ENCODE measurements at regions not wholly inside any gene's neighbourhood (a gene's known extent, or its start where the extent isn't known, plus 50 kb on each side); places are given as distances from the start of the nearest gene placed in this dataset.
"Not testable (repeated sequence)": the region's sequence is repeated elsewhere in the genome, so short reads cannot be mapped to it uniquely, and the experiment has no call there.

- FAIRE-seq = no peak
These were observed 1194.6 kb downstream of the NCAM2 start for GRCh38 chr21:22192766-22193165.

- FAIRE-seq = not testable (repeated sequence)
These were observed 1196.8 kb downstream of the NCAM2 start for GRCh38 chr21:22194986-22195385.

DNA sequence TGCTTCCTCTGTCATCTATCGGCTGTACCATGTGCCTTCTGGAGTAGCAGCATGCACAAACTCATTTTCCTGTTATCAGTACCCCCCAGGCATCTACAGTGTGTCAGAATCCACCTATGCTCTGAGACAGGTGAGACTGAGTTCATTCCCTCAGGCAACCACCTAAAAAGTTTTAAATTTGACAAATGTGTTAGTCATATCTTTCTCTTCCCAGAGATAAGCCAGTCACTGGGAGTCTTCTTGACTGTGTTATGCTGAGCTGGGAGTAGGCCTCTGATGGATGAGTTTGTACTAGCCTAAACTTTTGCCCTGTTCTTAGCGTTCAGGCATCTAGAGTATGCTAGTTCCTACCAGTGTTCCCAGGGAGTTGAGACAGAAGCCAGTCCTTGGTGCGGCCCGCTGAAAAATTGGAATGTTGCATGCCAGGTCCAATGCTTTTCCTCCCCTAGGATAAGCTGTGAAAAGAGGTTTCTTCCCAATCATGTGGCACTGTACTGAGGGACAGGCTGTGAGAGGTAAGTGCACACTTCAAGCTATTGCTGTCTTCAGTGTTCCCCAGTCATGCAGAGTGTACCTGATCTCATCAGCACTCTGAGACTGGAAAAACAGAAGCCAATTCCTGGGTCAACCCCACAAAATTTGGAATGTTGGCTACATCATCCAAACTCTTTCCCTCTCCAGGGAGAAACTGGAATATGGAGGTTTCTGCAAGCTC lies 1202.3 kb downstream of the NCAM2 start:
- no peak for FAIRE-seq

DNA sequence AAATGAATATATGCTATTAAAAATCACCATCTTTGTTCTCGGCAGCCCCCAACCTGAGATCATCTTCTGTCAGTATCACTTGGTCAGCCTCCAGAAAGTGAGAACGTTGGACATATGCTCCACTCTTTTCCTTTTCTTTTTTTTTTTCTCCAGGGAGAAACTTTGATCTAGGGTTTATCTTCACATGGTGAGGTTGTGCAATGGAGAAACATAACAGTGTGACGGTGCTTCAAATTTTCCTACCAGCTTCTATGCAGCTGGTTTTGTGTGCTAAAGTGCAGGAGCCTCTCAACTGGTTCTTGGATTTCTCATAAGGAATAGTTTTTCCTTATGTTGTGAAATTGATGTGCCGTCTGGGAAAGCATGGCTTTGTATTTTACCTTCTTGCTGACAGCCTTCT lies 1202.9 kb downstream of the NCAM2 start:
- no peak for FAIRE-seq

DNA sequence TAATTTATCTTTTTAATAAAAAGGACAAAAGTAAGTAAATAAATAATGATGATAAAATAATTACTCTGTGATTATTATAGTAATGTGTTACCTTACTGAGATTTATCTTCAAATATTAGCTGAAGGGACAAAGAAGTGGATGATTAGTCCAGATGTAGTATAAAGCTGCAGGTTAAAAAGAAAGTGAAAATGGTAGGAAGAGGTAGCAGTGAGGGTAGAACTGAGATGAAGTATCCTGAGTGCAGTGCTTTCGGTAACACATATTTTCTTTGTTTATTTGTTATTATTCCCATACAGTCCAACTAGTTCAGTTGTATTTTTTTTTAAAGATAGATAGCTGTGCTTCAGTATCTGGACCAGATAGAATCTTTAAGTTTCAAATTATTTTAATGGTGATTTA lies 1203.5 kb downstream of the NCAM2 start:
- FAIRE-seq = no peak

GRCh38 chr21:22209304-22209700 lies 1211.1 kb downstream of the NCAM2 start:
- no peak for FAIRE-seq

DNA sequence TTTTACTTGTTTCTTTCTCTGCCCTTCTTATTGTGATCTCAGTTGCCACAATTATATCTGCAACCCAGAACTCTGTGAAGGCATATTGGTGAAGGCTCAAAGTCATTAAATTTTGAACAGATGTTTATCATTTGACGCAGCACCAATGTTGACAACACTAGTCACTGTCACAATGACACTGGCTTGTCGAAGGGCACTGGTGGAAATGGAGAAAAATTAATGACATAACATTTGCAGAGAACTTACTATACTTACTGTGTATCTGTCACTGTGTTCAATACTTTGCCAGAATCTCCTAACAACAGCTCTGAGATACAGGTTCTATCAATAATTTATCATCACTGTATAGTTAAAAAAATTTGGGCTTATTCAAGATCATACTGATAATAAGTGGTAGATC lies 1213.7 kb downstream of the NCAM2 start:
- no peak for FAIRE-seq

- no peak for FAIRE-seq
These were observed 1225.2 kb downstream of the NCAM2 start for GRCh38 chr21:22223385-22223784.

GRCh38 chr21:22224261-22224660 lies 1226.1 kb downstream of the NCAM2 start:
- FAIRE-seq = no peak

GRCh38 chr21:22225299-22225698 lies 1227.1 kb downstream of the NCAM2 start:
- FAIRE-seq = no peak

GRCh38 chr21:22231013-22231412 lies 1232.8 kb downstream of the NCAM2 start:
- FAIRE-seq = no peak

DNA sequence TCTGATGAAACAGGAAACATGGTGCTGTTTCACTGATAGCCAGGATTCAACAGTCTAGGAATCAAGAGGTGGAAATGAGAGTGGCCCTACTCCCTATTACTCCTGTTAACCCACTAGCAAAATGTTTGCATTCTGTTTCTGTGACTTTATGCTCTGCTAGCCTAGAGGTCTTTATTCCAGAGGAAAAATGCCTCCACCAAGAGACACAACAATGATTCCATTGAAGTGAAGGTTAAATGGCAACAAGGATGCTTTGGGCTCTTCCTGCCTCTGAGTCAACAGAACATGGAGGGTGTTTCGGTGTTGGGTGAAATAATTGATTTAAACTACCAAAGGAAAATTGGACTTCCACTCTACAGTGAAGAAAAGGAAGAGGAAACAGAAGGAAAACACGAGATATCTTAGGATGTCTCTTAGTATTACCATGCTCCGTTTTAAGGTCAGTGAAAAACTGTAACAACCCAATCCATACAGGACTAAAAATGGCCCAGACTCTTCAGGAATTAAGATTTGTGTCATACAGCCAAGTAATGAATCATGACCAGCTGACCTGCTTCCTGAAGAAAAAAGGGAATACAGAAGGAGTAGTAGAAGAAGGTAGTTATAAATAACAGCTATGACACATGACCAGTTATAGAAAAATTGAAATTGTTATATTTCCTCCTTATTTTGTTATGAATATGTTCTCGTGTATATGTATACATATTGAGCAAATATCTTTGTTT lies 1237.8 kb downstream of the NCAM2 start:
- no peak for FAIRE-seq

- FAIRE-seq = no peak
These were observed 1246.3 kb downstream of the NCAM2 start for GRCh38 chr21:22244516-22244915.

GRCh38 chr21:22250355-22250754 lies 1252.1 kb downstream of the NCAM2 start:
- FAIRE-seq = no peak

GRCh38 chr21:22253761-22254160 lies 1255.6 kb downstream of the NCAM2 start:
- FAIRE-seq = no peak

DNA sequence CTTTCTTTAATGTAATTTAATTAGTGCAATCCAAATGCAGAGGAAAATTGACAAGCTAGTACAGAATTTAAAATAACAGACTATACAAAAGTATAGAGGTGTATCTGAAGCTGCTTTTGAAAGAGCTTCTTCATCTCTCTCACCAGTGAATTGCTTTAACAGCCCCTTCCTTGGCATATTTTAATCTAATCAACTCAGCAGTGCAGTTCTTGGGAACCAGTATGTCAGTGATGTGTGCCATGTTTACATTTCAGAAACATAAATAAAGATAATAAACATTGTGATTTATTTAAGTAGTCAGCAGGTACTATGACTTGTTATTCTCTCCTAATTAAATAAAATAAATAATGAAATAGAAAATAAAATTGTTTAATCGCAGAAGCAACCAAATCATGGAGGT lies 1260.6 kb downstream of the NCAM2 start:
- FAIRE-seq = no peak

DNA sequence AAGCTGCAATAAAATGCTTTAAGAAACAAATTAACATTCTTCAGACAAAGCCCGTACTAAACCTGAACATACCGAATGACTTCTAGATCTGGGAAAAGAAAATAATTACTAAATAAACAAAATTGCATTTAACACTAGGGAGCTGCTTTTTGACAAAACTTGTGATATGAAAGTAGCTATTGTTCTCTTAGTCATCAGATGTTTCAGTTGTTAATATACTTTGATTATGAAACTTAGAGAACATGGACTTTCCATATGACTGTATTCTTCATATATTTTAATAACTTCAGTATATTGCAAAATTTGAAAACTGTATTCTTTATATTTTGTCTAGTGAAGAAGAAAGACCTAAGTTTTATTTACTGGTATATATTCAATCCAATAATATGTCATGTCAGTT lies 1262.1 kb downstream of the NCAM2 start:
- no peak for FAIRE-seq

DNA sequence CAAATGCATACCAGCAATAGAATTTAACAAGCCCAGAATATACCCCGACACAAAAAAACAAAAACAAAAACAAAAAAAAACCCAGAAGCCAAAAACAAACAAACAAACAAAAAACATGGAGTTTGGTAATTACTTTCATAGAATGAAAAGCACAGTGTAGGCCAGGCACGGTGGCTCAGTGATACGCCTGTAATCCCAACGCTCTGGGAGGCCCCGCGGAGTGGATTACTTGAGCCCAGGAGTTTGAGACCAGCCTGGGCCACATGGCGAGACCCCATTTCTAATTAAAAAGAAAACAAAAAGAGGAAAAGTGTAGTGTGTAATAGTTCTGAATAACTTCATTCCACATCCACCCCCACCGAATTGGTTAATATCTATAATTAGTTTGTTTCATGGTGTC lies 1265.7 kb downstream of the NCAM2 start:
- no peak for FAIRE-seq

GRCh38 chr21:22277341-22277740 lies 1279.1 kb downstream of the NCAM2 start:
- FAIRE-seq = no peak

DNA sequence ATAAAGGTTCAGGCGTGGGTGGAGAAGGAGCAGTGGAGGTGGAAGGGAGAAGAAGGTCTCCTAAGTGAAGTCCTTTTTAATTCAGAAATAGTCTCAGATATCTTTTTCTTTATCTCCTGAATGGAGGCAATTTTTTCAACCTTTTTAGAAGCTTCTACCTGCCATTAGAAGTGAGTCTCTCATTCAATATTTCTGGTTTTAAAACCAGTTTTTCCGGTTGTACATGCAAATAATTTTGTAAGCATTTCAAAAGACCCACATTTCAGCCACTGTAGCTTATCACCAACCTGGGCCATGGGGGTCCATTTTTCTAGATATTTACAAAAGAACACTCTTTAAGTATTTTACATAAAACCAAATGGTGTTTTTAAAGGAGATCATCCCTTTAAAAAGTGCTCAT lies 1280.2 kb downstream of the NCAM2 start:
- FAIRE-seq = no peak

DNA sequence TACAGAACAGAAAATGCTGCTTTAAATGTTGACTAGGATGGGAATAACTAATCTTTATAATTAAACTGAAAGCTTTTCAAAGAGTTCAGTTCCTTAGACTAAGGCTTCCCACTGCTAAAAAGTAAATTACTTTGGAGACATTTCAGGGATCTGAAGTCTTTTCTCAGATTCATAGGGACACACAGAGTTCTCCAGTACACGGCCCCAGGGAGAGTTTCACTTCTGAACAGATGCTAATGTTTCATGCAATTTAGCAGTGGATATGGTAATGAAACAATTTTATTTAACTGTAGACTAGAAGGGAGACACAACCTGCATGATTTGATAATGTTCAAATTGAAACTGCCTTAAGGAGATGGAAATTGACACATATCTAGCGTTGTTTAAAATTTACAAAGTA lies 1282.6 kb downstream of the NCAM2 start:
- no peak for FAIRE-seq

DNA sequence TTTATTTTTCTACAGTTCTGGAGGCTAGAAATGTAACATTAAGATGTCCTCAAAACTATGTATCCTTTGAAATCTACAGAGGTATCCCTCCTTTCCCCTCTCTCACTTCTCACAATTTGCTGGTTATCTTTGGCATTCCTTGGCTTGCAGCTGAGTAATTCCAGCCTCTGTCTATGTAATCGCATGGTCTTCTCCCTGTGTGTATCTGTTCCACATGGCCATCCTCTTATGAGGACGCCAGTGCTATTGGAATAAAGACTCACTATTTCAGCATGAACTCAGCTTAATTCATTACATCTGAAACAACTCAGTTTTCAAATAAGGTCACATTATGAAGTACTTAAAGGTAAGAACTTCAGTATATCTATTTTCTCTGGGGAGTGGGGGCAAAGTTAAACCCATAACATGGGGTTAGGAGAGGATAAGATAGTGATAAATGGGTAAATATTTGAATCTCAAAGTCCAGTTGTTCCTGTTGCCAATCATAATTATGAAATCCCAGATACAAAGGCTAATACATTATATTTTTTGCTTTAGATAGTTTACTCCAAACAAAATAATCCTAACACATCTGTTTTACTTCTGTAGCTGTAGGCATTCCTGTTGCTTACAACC lies 1290.8 kb downstream of the NCAM2 start:
- no peak for FAIRE-seq

- no peak for FAIRE-seq
These were observed 1293.9 kb downstream of the NCAM2 start for GRCh38 chr21:22292144-22292543.

DNA sequence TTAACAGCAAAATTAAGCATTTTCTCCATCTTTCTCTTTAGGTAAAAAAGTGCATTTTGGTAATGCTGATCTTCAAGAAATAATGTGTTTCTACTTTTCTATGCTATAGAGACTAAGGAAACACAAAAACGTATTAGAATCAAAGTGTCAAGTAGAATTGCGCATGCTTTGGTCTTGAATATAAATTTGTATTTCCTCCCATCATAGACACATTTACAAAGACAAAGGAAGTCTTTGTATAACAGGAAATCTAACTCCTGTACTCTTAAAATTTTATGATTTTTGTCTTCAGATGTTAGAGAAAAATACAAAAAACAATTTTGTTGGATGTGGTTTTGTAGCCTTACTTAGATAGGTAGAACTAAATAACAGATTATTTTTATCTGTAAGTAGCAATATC lies 1299.4 kb downstream of the NCAM2 start:
- FAIRE-seq = no peak

Measured in endometrium (tissue), 2 donors.